ENCODE measurements at regions not wholly inside any gene's neighbourhood (a gene's known extent, or its start where the extent isn't known, plus 50 kb on each side); places are given as distances from the start of the nearest gene placed in this dataset.

- no peak overlapping the region for H4K91ac ChIP-seq (replicated peaks; ENCODE audit: insufficient read length, low read length)
- H2BK20ac ChIP-seq (ENCODE audit: low read length): no peak overlapping the region; the same call in 1 of the 2 replicates
- H2BK15ac ChIP-seq (ENCODE audit: low read length): no peak overlapping the region
- H2AFZ ChIP-seq (ENCODE audit: low read length): no peak overlapping the region
- no peak overlapping the region for H2BK120ac ChIP-seq (replicated peaks; ENCODE audit: low read depth, low read length)
- no peaks in the 10 kb centered on the region for H3K79me2 ChIP-seq (ENCODE audit: control insufficient read depth in 1 of 2, insufficient read depth in 2 of 2, low read length in 2 of 2)
- H2BK5ac ChIP-seq (ENCODE audit: low read depth, low read length): no peak overlapping the region
- POLR2A ChIA-PET (ENCODE audit: partially characterized antibody): no interaction called here
- no peak overlapping the region for H3K56ac ChIP-seq (replicated peaks; ENCODE audit: insufficient read length, low read depth, low read length)
- no peak for FAIRE-seq
- H4K5ac ChIP-seq (ENCODE audit: insufficient read length, low read depth, low read length): no peak overlapping the region
- no peak overlapping the region for H3K18ac ChIP-seq (ENCODE audit: extremely low read depth, low read length)
- no peak for DNase-seq (ENCODE audit: low read depth in 1 of 2, low spot score in 2 of 2)
- CTCF ChIA-PET (ENCODE audit: partially characterized antibody): interaction anchor here (1.1 kb wide), 1 partner anchor 1263 kb away, joined by 3 read pairs; no protein-coding TSS in a partner anchor
- H3K27me3 ChIP-seq (replicated peaks in 1 of 4; ENCODE audit: control insufficient read depth in 3 of 4, extremely low read depth in 1 of 4, insufficient read depth in 3 of 4, low read length in 3 of 4): no peaks in the 10 kb centered on the region; a peak in 1 of 7 replicates
- H4K20me1 ChIP-seq (replicated peaks in 1 of 2; ENCODE audit: control insufficient read depth in 1 of 2, insufficient read depth in 2 of 2, low read length in 2 of 2): no peaks in the 10 kb centered on the region
- no peak overlapping the region for H4K8ac ChIP-seq (ENCODE audit: extremely low read depth, insufficient read depth, low read length)
- no peak overlapping the region for H3K4me2 ChIP-seq (ENCODE audit: insufficient read depth in 1 of 2, low read depth in 2 of 2, low read length in 2 of 2)
- no peaks in the 10 kb centered on the region for H3K4me1 ChIP-seq (replicated peaks in 1 of 4; ENCODE audit: control insufficient read depth in 3 of 4, insufficient read depth in 4 of 4, low read length in 3 of 4)
- no peak overlapping the region for H3K14ac ChIP-seq (ENCODE audit: insufficient read length)
- 93% methylated on average over 1 of the region's 1 CpG; no CpG with 5 or more reads in 1 of the 2 experiments for WGBS, 2 experiments (ENCODE audit: extremely low coverage in 1 of 2, insufficient coverage in 1 of 2, insufficient read length in 1 of 2, insufficient replicate concordance in 2 of 2, low coverage in 1 of 2, low lambda C conversion rate in 2 of 2, missing lambda C conversion rate in 1 of 2)
- H3K4me3 ChIP-seq (ENCODE audit: extremely low read depth in 1 of 4, insufficient read depth in 2 of 4, low read depth in 3 of 4, low read length in 4 of 4): no peak overlapping the region
- H3K27ac ChIP-seq (ENCODE audit: low read depth, low read length): no peak overlapping the region
- H3K4ac ChIP-seq (replicated peaks; ENCODE audit: insufficient read length, low read depth, low read length): no peak overlapping the region
- no peaks in the 10 kb centered on the region for H3K9me3 ChIP-seq (ENCODE audit: insufficient read depth in 2 of 2, low read depth in 1 of 2, low read length in 1 of 2)
- H2AK5ac ChIP-seq (ENCODE audit: low read depth, low read length): 0 out of 2 replicates have a peak overlapping the region, but pooled peaks have one; percentile 16
- no peaks in the 10 kb centered on the region for H3K79me1 ChIP-seq (ENCODE audit: low read depth, low read length)
- no peaks in the 10 kb centered on the region for H3K23me2 ChIP-seq (ENCODE audit: low read depth, low read length)
- no peaks in the 10 kb centered on the region for H3K36me3 ChIP-seq (ENCODE audit: control insufficient read depth in 2 of 4, insufficient read depth in 4 of 4, low read length in 3 of 4)
- H3K23ac ChIP-seq (ENCODE audit: insufficient read length): no peak overlapping the region
- H2BK12ac ChIP-seq (ENCODE audit: low read depth, low read length): no peak overlapping the region
- H3K9ac ChIP-seq (replicated peaks in 1 of 4; ENCODE audit: extremely low read depth in 1 of 4, low read depth in 3 of 4, low read length in 3 of 4): no peak overlapping the region
- TF ChIP-seq TEAD4 (IDR thresholded peaks at IDR 0.05; ENCODE audit: low read depth, low read length): no peak
- TF ChIP-seq ASH2L (IDR thresholded peaks at IDR 0.05; ENCODE audit: low read length): no peak
These were observed 161.1 kb downstream of the SCP2D1 start for GRCh38 chr20:18974660-18975059.

All from H1 (cell line).